Inferior parietal cortex (tissue), 1 donor: ENCODE measurements at regions not wholly inside any gene's neighbourhood (a gene's known extent, or its start where the extent isn't known, plus 50 kb on each side); places are given as distances from the start of the nearest gene placed in this dataset.
"Not testable (repeated sequence)": the region's sequence is repeated elsewhere in the genome, so short reads cannot be mapped to it uniquely, and the experiment has no call there.

ENCODE experiments used
- DNase-seq: peaks from one replicate; pipeline ENCODE4 v3.0.0-alpha.2; 2016; ENCODE audit errors: extremely low spot score

DNA sequence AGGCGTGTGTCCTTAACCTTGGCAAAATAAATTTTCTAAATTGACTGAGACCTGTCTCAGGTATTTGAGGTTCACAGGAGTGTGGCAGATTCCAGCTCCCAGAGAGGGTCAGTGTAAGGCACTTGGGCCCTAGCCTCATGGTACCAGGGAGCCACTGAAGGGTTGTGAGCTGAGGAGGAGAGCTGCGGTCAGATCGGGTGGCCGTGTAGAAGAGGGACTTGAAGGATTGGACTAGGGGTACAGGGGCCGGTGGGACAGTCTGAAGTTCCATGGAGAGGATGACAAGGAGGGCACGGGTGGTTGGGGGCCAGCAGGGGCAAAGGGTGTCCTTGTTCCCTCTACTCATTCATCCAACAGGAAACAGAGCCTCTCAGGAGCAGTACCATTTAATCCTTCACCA lies 327.0 kb upstream of the HS6ST1 start:
- no peak for DNase-seq

DNA sequence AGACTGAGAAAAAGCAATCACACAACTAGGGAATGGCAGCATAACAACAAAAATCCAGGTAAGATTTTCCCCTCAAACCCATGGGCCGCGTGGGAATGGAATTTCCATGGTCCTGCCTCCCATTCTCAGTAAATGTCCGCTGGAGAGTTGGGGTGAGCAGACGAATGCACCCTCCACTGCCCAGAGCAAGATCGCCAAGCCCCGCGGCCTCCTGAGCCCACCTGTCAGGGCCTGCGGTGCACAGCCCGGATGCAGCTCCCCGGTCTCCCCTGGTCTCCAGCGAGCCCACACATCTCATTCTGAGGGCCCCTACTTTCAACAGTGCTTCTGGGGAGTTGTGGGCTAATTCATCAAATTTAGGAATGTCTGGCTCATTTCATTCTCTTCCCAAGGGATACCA lies 327.4 kb upstream of the HS6ST1 start:
- DNase-seq = no peak

DNA sequence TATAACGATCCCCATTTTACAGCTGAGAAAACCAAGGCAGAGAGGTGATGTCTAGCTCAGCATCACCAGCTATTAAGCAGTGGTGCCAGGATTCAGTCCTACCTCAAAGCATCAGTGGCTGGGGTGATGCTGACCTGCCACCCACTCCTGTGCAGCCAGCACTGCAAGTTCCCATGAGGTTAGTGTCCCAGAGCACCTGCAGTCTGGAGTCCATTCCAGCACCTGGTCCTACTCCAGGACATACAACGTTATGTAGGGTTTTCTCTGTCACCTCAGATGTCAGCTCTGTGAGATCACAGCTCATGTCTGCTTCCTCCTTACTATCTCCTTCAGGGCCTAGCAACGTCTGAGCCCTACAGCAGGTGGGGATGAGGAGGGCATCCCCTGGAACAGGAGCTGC lies 328.0 kb upstream of the HS6ST1 start:
- no peak for DNase-seq

DNA sequence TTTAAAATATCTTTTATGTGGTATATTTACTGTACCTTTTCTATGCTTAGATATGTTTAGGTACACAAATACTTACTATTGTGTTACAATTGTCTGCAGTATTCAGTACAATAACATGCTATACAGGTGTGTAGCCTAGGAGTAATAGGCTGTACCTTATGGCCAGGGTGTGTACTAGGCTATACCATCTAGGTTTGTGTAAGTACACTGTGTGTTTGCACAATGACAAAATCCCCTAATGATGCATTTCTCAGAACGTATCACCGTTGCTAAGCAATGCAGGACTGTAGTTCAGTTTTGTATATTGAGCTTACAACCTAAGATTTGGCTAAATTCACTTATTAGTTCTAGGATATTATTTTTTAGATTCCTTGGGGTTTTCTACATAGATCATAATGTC lies 332.3 kb upstream of the HS6ST1 start:
- no peak for DNase-seq

- DNase-seq = no peak
These were observed 335.7 kb upstream of the HS6ST1 start for GRCh38 chr2:128654408-128654807.

GRCh38 chr2:128660836-128661235 lies 342.2 kb upstream of the HS6ST1 start:
- no peak for DNase-seq

DNA sequence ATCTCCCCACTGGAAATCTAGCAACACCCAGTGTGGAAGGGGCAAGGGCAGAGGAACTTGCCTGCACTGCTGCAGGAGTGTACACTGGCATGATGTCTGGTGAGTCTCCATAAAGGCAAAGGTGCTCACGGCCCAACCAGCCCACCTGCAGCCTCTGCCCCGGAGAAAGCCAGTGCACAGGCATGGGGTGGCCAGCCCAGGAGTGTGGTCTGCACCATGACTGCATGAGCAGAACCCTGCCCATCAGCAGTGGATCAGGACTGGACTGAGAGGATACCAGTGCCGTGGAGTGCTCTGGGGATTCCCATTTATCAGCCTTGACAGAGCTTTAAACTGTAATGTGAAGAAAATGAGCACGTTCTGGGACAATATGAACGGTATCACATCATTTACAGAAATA lies 342.6 kb upstream of the HS6ST1 start:
- no peak for DNase-seq

DNA sequence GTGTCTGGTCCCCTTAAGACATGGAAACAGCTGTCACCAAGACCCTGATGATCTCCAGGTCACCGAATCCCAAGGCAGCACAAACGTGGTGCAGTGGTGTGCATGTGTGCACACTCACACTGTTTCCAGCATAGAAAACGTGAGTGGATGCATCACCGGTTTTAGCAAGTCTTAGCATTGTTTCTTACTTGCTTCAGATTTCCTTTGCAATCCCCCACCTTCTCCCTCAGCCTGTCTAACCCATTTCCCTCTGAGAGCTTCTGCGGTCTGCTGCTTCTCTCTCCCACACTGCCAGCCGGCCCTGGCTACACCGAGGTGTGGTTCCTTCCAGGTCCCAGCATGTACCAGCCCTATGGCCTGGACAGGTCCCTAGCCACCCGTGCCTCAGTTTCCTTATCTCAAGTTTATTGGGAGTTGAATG lies 343.4 kb upstream of the HS6ST1 start:
- DNase-seq = no peak

GRCh38 chr2:128663371-128664050 lies 344.8 kb upstream of the HS6ST1 start:
- DNase-seq = no peak

- no peak for DNase-seq
These were observed 345.9 kb upstream of the HS6ST1 start for GRCh38 chr2:128664499-128664971.

DNA sequence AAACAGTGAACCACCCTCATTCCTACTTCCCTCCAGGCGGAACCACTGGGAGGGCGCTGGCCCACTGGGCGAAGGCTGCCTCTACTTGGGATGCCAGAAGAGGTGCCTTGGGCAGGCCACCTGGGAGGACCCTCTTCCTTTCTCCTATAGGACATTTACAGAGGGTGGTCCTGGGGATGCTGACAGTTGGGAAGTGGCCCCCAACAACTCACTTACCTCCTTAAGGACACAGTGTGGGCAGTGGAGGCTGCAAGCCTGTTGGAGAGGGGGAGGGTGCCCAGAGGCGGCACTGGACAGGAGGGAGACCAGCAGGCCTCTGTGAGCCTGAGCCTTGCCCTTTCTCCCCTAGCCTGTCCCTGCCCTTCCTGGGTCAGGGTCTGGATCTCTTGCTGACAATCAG lies 346.4 kb upstream of the HS6ST1 start:
- no peak for DNase-seq

- no peak for DNase-seq
These were observed 347.9 kb upstream of the HS6ST1 start for GRCh38 chr2:128666596-128666995.

GRCh38 chr2:128667391-128667790 lies 348.7 kb upstream of the HS6ST1 start:
- DNase-seq = no peak

DNA sequence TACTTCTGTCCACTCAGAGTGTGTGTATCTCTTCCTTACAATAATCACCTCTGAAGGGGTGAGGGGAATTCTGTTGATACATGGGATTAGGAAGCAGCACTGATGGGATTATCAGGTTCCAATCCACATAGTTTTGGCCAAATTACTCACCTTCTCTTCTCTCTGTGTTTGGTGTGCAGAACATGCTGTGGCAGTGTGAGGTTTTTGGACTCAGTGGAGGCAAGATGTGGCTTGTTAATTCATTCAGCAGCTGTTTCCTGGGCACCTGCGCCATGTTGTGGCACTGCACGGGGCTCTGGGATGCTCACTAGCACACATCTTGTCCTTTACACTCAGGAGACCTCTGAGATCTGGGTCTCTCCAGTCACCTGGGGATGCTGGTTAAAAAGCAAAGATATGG lies 350.3 kb upstream of the HS6ST1 start:
- DNase-seq = no peak

DNA sequence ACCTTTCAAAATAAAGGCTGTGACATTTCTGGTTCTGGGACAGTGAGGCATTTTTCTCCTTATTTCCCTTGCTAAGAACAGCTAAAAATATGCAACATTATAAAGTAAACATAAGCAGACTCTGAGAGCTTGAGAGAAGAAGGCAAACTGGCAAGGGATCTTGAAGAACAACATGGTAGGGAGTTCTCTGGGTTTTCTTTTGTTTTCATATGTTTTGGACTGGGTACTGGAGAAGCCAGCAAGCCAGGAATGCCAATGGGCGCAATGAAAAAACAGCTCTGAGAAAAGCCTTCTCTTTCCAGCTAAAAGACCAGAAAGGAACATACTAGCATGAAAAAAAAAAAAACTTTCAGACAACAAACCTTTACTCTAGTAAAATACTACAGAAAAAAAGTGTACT lies 351.4 kb upstream of the HS6ST1 start:
- DNase-seq = no peak

DNA sequence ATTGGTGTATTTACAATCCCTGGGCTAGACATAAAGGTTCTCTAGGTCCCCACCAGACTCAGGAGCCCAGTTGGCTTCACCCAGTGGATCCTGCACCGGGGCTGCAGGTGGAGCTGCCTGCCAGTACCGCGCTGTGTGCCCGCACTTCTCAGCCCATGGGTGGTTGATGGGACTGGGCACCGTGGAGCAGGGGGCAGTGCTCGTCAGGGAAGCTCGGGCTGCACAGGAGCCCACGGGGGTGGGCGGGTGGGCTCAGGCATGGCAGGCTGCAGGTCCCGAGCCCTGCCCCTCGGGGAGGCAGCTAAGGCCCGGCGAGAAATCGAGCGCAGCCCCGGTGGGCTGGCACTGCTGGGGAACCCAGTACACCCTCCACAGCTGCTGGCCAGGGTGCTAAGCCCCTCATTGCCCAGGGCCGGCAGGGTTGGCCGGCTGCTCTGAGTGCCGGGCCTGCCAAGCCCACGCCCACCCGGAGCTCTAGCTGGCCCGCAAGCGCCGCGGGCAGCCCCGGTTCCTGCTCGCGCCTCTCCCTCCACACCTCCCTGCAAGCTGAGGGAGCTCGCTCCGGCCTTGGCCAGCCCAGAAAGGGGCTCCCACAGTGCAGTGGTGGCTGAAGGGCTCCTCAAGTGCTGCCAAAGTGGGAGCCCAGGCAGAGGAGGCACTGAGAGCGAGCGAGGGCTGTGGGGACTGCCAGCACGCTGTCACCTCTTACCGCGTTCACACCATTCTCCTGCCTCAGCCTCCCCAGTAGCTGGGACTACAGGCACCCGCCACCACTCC lies 353.5 kb upstream of the HS6ST1 start:
- not testable (repeated sequence) for DNase-seq

DNA sequence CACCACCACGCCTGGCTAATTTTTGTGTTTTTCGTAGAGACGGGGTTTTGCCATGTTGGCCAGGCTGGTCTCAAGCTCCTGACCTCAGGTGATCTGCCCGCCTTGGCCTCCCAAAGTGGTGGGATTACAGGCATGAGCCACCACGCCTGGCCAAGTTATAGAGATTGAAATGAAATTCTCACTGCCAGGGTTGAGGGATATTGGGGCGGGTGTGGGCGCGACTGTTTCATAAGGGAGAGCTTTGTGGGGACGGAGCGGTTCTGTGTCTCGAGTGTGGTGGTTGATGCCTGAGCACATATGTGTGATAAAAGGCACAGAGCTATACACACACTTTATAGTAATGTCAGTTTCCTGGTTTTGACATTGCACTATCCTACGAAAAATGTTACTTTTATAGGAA lies 361.0 kb upstream of the HS6ST1 start:
- not testable (repeated sequence) for DNase-seq

- DNase-seq = no peak
These were observed 362.8 kb upstream of the HS6ST1 start for GRCh38 chr2:128681507-128681906.

DNA sequence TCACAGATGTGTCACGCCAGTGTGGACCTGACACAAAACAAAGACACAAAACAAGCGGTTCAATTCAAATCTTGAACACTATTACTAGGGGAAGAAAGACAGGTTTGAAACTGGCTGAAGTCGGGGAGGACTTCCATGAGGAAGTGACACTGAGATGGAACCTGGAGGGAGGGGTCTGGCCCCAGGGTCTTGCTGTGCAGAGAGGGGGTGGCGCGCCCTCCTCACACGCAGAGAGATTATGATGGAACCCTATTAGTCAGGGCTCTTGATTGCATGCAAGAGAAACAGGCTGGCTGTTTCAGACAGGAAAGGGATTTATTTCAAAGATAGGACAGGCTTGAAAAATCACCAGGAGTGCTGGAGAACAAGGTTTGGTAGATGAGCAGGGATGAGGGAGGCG lies 363.6 kb upstream of the HS6ST1 start:
- DNase-seq = no peak

- no peak for DNase-seq
These were observed 364.1 kb upstream of the HS6ST1 start for GRCh38 chr2:128682729-128683284.

- no peak for DNase-seq
These were observed 365.9 kb upstream of the HS6ST1 start for GRCh38 chr2:128684523-128684922.

GRCh38 chr2:128685841-128686496 lies 367.3 kb upstream of the HS6ST1 start:
- no peak for DNase-seq

- no peak for DNase-seq
These were observed 367.8 kb upstream of the HS6ST1 start for GRCh38 chr2:128686497-128686859.
